H1 (cell line): ENCODE measurements at regions not wholly inside any gene's neighbourhood (a gene's known extent, or its start where the extent isn't known, plus 50 kb on each side); places are given as distances from the start of the nearest gene placed in this dataset.

Experiments
- BCL11A ChIP-seq, 2 experiments: IDR thresholded peaks; one replicate each; pipeline ENCODE4 v1.6.1; 2011; ENCODE audit warnings: low read depth in 2 of 2, low read length in 2 of 2, mild to moderate bottlenecking in 2 of 2
- CBX8 ChIP-seq: fragments of 300-800, 300-1000 bp; sonication (generic); IDR thresholded peaks from 2 replicates; pipeline ENCODE4 v1.7.1; 2016; ENCODE audit warnings: low read depth, low read length, borderline replicate concordance
- CHD1 ChIP-seq: IDR thresholded peaks from 2 replicates; pipeline ENCODE4 v1.6.1; 2012; ENCODE audit warnings: low read depth, low read length, improper control_type of control experiment
- CREB1 ChIP-seq: IDR thresholded peaks from 2 replicates; pipeline ENCODE4 v1.6.1; 2012; ENCODE audit warnings: inconsistent platforms
- EP300 ChIP-seq, 2 experiments: IDR thresholded peaks; 1 replicate in 1 of 2; 2 replicates in 1 of 2; pipeline ENCODE4 v1.6.1; 2011 to 2012; ENCODE audit warnings: low read depth in 2 of 2, low read length in 2 of 2, mild to moderate bottlenecking in 2 of 2, borderline replicate concordance in 1 of 2, inconsistent platforms in 1 of 2, moderate library complexity in 1 of 2
- EZH2 ChIP-seq: fragments of 200-600 bp; sonication (generic); IDR thresholded peaks from 2 replicates; pipeline ENCODE4 v1.7.1; 2012; ENCODE audit warnings: low read depth, mild to moderate bottlenecking, moderate library complexity, low read length, inconsistent platforms; ENCODE audit not compliant: severe bottlenecking
- HDAC2 ChIP-seq, 2 experiments: fragments of 300-600 bp in 1 of 2; sonication (generic) in 1 of 2; IDR thresholded peaks; 2 replicates each; pipeline ENCODE4 v1.6.1; 2011 to 2012; ENCODE audit warnings: low read depth in 2 of 2, low read length in 2 of 2, mild to moderate bottlenecking in 2 of 2, moderate library complexity in 2 of 2, borderline replicate concordance in 1 of 2, inconsistent platforms in 1 of 2
- MAFK ChIP-seq: IDR thresholded peaks from 2 replicates; pipeline ENCODE4 v1.6.1; 2012; ENCODE audit warnings: low read depth, mild to moderate bottlenecking, improper control_type of control experiment, low read length
- RFX5 ChIP-seq: IDR thresholded peaks from 2 replicates; pipeline ENCODE4 v1.6.1; 2011; ENCODE audit warnings: low read depth, low read length, improper control_type of control experiment, borderline replicate concordance
- RXRA ChIP-seq: IDR thresholded peaks from 2 replicates; pipeline ENCODE4 v1.6.1; 2011; ENCODE audit warnings: low read depth, mild to moderate bottlenecking, low read length, moderate library complexity; ENCODE audit not compliant: insufficient read depth
- SIRT6 ChIP-seq: IDR thresholded peaks from one replicate; pipeline ENCODE4 v1.7.1; 2012; ENCODE audit warnings: low read length, inconsistent platforms
- SP4 ChIP-seq: IDR thresholded peaks from 2 replicates; pipeline ENCODE4 v1.6.1; 2012; ENCODE audit warnings: low read length, inconsistent platforms
- TF ChIP-seq, protein P1 (sequence below): fragments of 300-600 bp; sonication (generic); IDR thresholded peaks from 2 replicates; pipeline ENCODE4 v1.7.1; 2012; ENCODE audit warnings: low read length, moderate library complexity, mild to moderate bottlenecking, inconsistent platforms; ENCODE audit not compliant: insufficient replicate concordance

DNA sequence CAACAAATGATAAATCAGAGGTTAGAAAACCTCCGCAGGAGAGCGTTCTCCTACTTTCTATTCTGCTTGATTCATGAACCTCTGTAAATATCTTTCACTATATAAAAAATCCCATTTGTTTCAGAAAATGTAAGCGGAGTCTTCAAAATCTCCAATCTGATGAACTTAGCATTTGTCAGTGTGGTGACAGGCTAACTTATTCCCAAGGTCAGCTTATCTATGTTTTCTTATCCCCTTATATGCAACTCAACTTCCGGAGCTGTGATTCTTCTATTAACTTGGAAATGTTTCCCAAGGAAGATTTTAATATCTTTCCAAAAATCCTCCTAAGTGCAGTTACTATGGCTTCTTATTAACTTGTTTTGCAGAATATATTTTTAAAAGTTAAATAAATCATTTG, 87.5 kb upstream of the C1QTNF7 start (continued):
- TF ChIP-seq, protein P1, sequence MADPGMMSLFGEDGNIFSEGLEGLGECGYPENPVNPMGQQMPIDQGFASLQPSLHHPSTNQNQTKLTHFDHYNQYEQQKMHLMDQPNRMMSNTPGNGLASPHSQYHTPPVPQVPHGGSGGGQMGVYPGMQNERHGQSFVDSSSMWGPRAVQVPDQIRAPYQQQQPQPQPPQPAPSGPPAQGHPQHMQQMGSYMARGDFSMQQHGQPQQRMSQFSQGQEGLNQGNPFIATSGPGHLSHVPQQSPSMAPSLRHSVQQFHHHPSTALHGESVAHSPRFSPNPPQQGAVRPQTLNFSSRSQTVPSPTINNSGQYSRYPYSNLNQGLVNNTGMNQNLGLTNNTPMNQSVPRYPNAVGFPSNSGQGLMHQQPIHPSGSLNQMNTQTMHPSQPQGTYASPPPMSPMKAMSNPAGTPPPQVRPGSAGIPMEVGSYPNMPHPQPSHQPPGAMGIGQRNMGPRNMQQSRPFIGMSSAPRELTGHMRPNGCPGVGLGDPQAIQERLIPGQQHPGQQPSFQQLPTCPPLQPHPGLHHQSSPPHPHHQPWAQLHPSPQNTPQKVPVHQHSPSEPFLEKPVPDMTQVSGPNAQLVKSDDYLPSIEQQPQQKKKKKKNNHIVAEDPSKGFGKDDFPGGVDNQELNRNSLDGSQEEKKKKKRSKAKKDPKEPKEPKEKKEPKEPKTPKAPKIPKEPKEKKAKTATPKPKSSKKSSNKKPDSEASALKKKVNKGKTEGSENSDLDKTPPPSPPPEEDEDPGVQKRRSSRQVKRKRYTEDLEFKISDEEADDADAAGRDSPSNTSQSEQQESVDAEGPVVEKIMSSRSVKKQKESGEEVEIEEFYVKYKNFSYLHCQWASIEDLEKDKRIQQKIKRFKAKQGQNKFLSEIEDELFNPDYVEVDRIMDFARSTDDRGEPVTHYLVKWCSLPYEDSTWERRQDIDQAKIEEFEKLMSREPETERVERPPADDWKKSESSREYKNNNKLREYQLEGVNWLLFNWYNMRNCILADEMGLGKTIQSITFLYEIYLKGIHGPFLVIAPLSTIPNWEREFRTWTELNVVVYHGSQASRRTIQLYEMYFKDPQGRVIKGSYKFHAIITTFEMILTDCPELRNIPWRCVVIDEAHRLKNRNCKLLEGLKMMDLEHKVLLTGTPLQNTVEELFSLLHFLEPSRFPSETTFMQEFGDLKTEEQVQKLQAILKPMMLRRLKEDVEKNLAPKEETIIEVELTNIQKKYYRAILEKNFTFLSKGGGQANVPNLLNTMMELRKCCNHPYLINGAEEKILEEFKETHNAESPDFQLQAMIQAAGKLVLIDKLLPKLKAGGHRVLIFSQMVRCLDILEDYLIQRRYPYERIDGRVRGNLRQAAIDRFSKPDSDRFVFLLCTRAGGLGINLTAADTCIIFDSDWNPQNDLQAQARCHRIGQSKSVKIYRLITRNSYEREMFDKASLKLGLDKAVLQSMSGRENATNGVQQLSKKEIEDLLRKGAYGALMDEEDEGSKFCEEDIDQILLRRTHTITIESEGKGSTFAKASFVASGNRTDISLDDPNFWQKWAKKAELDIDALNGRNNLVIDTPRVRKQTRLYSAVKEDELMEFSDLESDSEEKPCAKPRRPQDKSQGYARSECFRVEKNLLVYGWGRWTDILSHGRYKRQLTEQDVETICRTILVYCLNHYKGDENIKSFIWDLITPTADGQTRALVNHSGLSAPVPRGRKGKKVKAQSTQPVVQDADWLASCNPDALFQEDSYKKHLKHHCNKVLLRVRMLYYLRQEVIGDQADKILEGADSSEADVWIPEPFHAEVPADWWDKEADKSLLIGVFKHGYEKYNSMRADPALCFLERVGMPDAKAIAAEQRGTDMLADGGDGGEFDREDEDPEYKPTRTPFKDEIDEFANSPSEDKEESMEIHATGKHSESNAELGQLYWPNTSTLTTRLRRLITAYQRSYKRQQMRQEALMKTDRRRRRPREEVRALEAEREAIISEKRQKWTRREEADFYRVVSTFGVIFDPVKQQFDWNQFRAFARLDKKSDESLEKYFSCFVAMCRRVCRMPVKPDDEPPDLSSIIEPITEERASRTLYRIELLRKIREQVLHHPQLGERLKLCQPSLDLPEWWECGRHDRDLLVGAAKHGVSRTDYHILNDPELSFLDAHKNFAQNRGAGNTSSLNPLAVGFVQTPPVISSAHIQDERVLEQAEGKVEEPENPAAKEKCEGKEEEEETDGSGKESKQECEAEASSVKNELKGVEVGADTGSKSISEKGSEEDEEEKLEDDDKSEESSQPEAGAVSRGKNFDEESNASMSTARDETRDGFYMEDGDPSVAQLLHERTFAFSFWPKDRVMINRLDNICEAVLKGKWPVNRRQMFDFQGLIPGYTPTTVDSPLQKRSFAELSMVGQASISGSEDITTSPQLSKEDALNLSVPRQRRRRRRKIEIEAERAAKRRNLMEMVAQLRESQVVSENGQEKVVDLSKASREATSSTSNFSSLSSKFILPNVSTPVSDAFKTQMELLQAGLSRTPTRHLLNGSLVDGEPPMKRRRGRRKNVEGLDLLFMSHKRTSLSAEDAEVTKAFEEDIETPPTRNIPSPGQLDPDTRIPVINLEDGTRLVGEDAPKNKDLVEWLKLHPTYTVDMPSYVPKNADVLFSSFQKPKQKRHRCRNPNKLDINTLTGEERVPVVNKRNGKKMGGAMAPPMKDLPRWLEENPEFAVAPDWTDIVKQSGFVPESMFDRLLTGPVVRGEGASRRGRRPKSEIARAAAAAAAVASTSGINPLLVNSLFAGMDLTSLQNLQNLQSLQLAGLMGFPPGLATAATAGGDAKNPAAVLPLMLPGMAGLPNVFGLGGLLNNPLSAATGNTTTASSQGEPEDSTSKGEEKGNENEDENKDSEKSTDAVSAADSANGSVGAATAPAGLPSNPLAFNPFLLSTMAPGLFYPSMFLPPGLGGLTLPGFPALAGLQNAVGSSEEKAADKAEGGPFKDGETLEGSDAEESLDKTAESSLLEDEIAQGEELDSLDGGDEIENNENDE = no peak
- TF ChIP-seq SIRT6 (no peak), EZH2 (no peak), MAFK (no peak), RFX5 (no peak), SP4 (no peak), EP300 (IDR thresholded peaks at IDR 0.05; ENCODE audit: borderline replicate concordance in 1 of 2, low read depth in 2 of 2, low read length in 2 of 2) (no peak), BCL11A (IDR thresholded peaks at IDR 0.05; ENCODE audit: low read depth in 2 of 2, low read length in 2 of 2) (no peak), CHD1 (no peak), RXRA (no peak), CBX8 (no peak), CREB1 (no peak), HDAC2 (IDR thresholded peaks at IDR 0.05; ENCODE audit: borderline replicate concordance in 1 of 2, low read depth in 2 of 2, low read length in 2 of 2) (no peak)
